Mesenchymal stem cell (in vitro differentiated cells and primary cell): ENCODE measurements at regions not wholly inside any gene's neighbourhood (a gene's known extent, or its start where the extent isn't known, plus 50 kb on each side); places are given as distances from the start of the nearest gene placed in this dataset.

Experiments used
- DNase-seq: peaks from one replicate; pipeline ENCODE4 v3.0.0-alpha.2; 2013
- H2AFZ ChIP-seq: one replicate; pipeline ENCODE4 v1.6.1; 2013; ENCODE audit warnings: low read depth, mild to moderate bottlenecking, control low read depth, inconsistent platforms, low read length, moderate library complexity
- H2AK5ac ChIP-seq: 2 replicates; pipeline ENCODE4 v1.6.1; 2013; ENCODE audit warnings: low read length, moderate library complexity, mild to moderate bottlenecking, inconsistent platforms; ENCODE audit not compliant: severe bottlenecking
- H2BK120ac ChIP-seq: one replicate; pipeline ENCODE4 v1.6.1; 2013; ENCODE audit warnings: low read depth, mild to moderate bottlenecking, inconsistent platforms, low read length, moderate library complexity
- H2BK12ac ChIP-seq, 2 experiments: one replicate each; pipeline ENCODE4 v1.6.1; 2013; ENCODE audit warnings: inconsistent platforms in 2 of 2, low read length in 2 of 2, mild to moderate bottlenecking in 2 of 2, moderate library complexity in 2 of 2, control low read depth in 1 of 2
- H2BK15ac ChIP-seq: one replicate; pipeline ENCODE4 v1.6.1; 2013; ENCODE audit warnings: mild to moderate bottlenecking, low read depth, inconsistent platforms; ENCODE audit not compliant: poor library complexity, severe bottlenecking
- H2BK5ac ChIP-seq: 2 replicates; pipeline ENCODE4 v1.6.1; 2013; ENCODE audit warnings: low read depth, mild to moderate bottlenecking, low read length, control low read depth, inconsistent platforms; ENCODE audit not compliant: poor library complexity, severe bottlenecking
- H3K14ac ChIP-seq, 2 experiments: one replicate each; pipeline ENCODE4 v1.6.1; 2013; ENCODE audit warnings: inconsistent platforms in 2 of 2, low read length in 2 of 2, control low read depth in 1 of 2, mild to moderate bottlenecking in 1 of 2, moderate library complexity in 1 of 2
- H3K18ac ChIP-seq, 2 experiments: one replicate each; pipeline ENCODE4 v1.6.1; 2013; ENCODE audit warnings: inconsistent platforms in 2 of 2, low read length in 2 of 2, control low read depth in 1 of 2, low read depth in 1 of 2, mild to moderate bottlenecking in 1 of 2
- H3K23ac ChIP-seq, 2 experiments: one replicate each; pipeline ENCODE4 v1.6.1; 2013; ENCODE audit warnings: inconsistent platforms in 2 of 2, low read length in 2 of 2, mild to moderate bottlenecking in 2 of 2, moderate library complexity in 2 of 2, control low read depth in 1 of 2
- H3K27ac ChIP-seq: 2 replicates; pipeline ENCODE4 v1.5.1; 2013; ENCODE audit warnings: mild to moderate bottlenecking, moderate library complexity, low read length, control low read depth, inconsistent platforms; ENCODE audit not compliant: poor library complexity, severe bottlenecking
- H3K27me3 ChIP-seq, 2 experiments: 2 replicates each; pipeline versions ENCODE4 v1.6.1 to v1.7.0; 2013; ENCODE audit warnings: low read length in 2 of 2, mild to moderate bottlenecking in 2 of 2, moderate library complexity in 2 of 2, control low read depth in 1 of 2, inconsistent platforms in 1 of 2; ENCODE audit not compliant: control insufficient read depth in 1 of 2, insufficient read depth in 1 of 2
- H3K36me3 ChIP-seq, 2 experiments: 2 replicates each; pipeline versions ENCODE4 v1.6.1 to v1.7.0; 2013; ENCODE audit warnings: low read length in 2 of 2, control low read depth in 1 of 2, inconsistent platforms in 1 of 2, low read depth in 1 of 2, mild to moderate bottlenecking in 1 of 2; ENCODE audit not compliant: insufficient read depth in 2 of 2, control insufficient read depth in 1 of 2
- H3K4ac ChIP-seq, 2 experiments: one replicate each; pipeline ENCODE4 v1.6.1; 2013; ENCODE audit warnings: inconsistent platforms in 2 of 2, low read length in 2 of 2, mild to moderate bottlenecking in 2 of 2, moderate library complexity in 2 of 2, control low read depth in 1 of 2, low read depth in 1 of 2
- H3K4me1 ChIP-seq: 2 replicates; pipeline ENCODE4 v1.6.1; 2013; ENCODE audit warnings: low read depth, low read length, control low read depth; ENCODE audit not compliant: control insufficient read depth, insufficient read depth
- H3K4me2 ChIP-seq: 2 replicates; pipeline ENCODE4 v1.6.1; 2013; ENCODE audit warnings: low read length, mild to moderate bottlenecking, inconsistent platforms; ENCODE audit not compliant: poor library complexity, severe bottlenecking
- H3K4me3 ChIP-seq, 2 experiments: 2 replicates each; pipeline versions ENCODE4 v1.5.1 to v1.7.0; 2013; ENCODE audit warnings: low read length in 2 of 2, mild to moderate bottlenecking in 2 of 2, control low read depth in 1 of 2, low read depth in 1 of 2; ENCODE audit not compliant: insufficient read depth in 1 of 2
- H3K79me1 ChIP-seq: replicated peaks from 2 replicates; pipeline ENCODE4 v1.6.1; 2013; ENCODE audit warnings: mild to moderate bottlenecking, control low read depth, low read length, inconsistent platforms; ENCODE audit not compliant: poor library complexity, severe bottlenecking
- H3K9ac ChIP-seq: 2 replicates; pipeline ENCODE4 v1.7.0; 2013; ENCODE audit warnings: mild to moderate bottlenecking, low read length, moderate library complexity
- H3K9me3 ChIP-seq: 2 replicates; pipeline ENCODE4 v1.7.0; 2013; ENCODE audit warnings: mild to moderate bottlenecking, low read length; ENCODE audit not compliant: control insufficient read depth
- H4K8ac ChIP-seq: one replicate; pipeline ENCODE4 v1.6.1; 2013; ENCODE audit warnings: inconsistent platforms, mild to moderate bottlenecking, low read length, moderate library complexity
- H4K91ac ChIP-seq: one replicate; pipeline ENCODE4 v1.6.1; 2013; ENCODE audit warnings: mild to moderate bottlenecking, low read length, inconsistent platforms
- WGBS: methylation state at CpG from one replicate; pipeline ENCODE4 v1.1.7; 2013; ENCODE audit warnings: mixed read lengths; 5-methylcytosine and 5-hydroxymethylcytosine counted together

- no peaks in the 10 kb centered on the region for H3K79me1 ChIP-seq
- no peak overlapping the region for H2AFZ ChIP-seq
- no peak overlapping the region for H2BK5ac ChIP-seq
- H2BK12ac ChIP-seq, result no peak overlapping the region
- H3K23ac ChIP-seq, result no peak overlapping the region
- H2BK120ac ChIP-seq, result no peak overlapping the region
- H3K4me1 ChIP-seq, result no peaks in the 10 kb centered on the region
- H3K14ac ChIP-seq, result no peak overlapping the region
- no peak for DNase-seq
- no peak overlapping the region for H2AK5ac ChIP-seq
- no peak overlapping the region for H3K4ac ChIP-seq
- no peak overlapping the region for H3K27ac ChIP-seq
- 80% methylated on average over 1 of the region's 2 CpGs for WGBS
- H4K91ac ChIP-seq, result no peak overlapping the region
- no peak overlapping the region for H3K4me2 ChIP-seq
- H3K9ac ChIP-seq, result no peak overlapping the region
- no peak overlapping the region for H2BK15ac ChIP-seq
- peaks cover 0 to 4% of the 10 kb centered on the region in 2 experiments for H3K27me3 ChIP-seq
- no peak overlapping the region for H4K8ac ChIP-seq
- H3K18ac ChIP-seq, result no peak overlapping the region
- no peak overlapping the region for H3K4me3 ChIP-seq
- no peaks in the 10 kb centered on the region for H3K36me3 ChIP-seq
- H3K9me3 ChIP-seq, result no peaks in the 10 kb centered on the region
Observed at GRCh38 chr20:12072954-12073264, 155.2 kb downstream of the BTBD3 start.

- Histone ChIP-seq H3K36me3 (no peaks in the 10 kb centered on the region), H2AFZ (no peak overlapping the region), H3K4me2 (no peak overlapping the region), H2BK12ac (no peak overlapping the region), H2BK120ac (no peak overlapping the region), H3K9me3 (no peaks in the 10 kb centered on the region), H3K9ac (no peak overlapping the region), H3K14ac (no peak overlapping the region), H2BK5ac (no peak overlapping the region), H3K4ac (no peak overlapping the region), H2BK15ac (no peak overlapping the region), H3K27me3 (peaks cover 0 to 4% of the 10 kb centered on the region in 2 experiments), H4K91ac (no peak overlapping the region), H3K4me3 (no peak overlapping the region), H3K4me1 (no peaks in the 10 kb centered on the region), H3K79me1 (no peaks in the 10 kb centered on the region), H2AK5ac (no peak overlapping the region), H3K18ac (no peak overlapping the region), H4K8ac (no peak overlapping the region), H3K27ac (no peak overlapping the region), H3K23ac (no peak overlapping the region)
- no peak for DNase-seq
- WGBS, result 93% methylated on average over 2 of the region's 3 CpGs
Observed at GRCh38 chr20:12074111-12074655, 156.5 kb downstream of the BTBD3 start.

GRCh38 chr20:12076200-12076599 lies 158.5 kb downstream of the BTBD3 start:
- Histone ChIP-seq H3K36me3 (no peaks in the 10 kb centered on the region), H3K9ac (no peak overlapping the region), H4K91ac (no peak overlapping the region), H2BK120ac (no peak overlapping the region), H3K79me1 (no peaks in the 10 kb centered on the region), H2AK5ac (no peak overlapping the region), H2BK12ac (no peak overlapping the region), H3K9me3 (no peaks in the 10 kb centered on the region), H3K23ac (no peak overlapping the region), H4K8ac (no peak overlapping the region), H3K4me3 (no peak overlapping the region), H2AFZ (no peak overlapping the region), H2BK15ac (no peak overlapping the region), H3K4ac (no peak overlapping the region), H2BK5ac (no peak overlapping the region), H3K27me3 (peaks cover 0 to 4% of the 10 kb centered on the region in 2 experiments), H3K27ac (no peak overlapping the region), H3K18ac (no peak overlapping the region), H3K4me1 (no peaks in the 10 kb centered on the region), H3K4me2 (no peak overlapping the region), H3K14ac (no peak overlapping the region)
- WGBS, result 100% methylated on average over 1 of the region's 3 CpGs
- DNase-seq, result no peak

- Histone ChIP-seq H2AFZ (no peak overlapping the region), H3K27me3 (peaks cover 0 to 4% of the 10 kb centered on the region in 2 experiments), H3K4me2 (no peak overlapping the region), H3K27ac (no peak overlapping the region), H3K4me1 (no peaks in the 10 kb centered on the region), H2BK120ac (no peak overlapping the region), H4K91ac (no peak overlapping the region), H3K14ac (no peak overlapping the region), H4K8ac (no peak overlapping the region), H2BK5ac (no peak overlapping the region), H3K36me3 (no peaks in the 10 kb centered on the region), H2BK15ac (no peak overlapping the region), H3K79me1 (no peaks in the 10 kb centered on the region), H3K4ac (no peak overlapping the region), H3K4me3 (no peak overlapping the region), H3K18ac (no peak overlapping the region), H3K9ac (no peak overlapping the region), H2BK12ac (no peak overlapping the region), H3K9me3 (no peaks in the 10 kb centered on the region), H2AK5ac (no peak overlapping the region), H3K23ac (no peak overlapping the region)
- 88% methylated on average over 7 of the region's 7 CpGs for WGBS
- DNase-seq, result no peak
Observed at GRCh38 chr20:12077875-12078274, 160.2 kb downstream of the BTBD3 start.
